Right atrium auricular region (tissue), 2 donors: ENCODE measurements at regions not wholly inside any gene's neighbourhood (a gene's known extent, or its start where the extent isn't known, plus 50 kb on each side); places are given as distances from the start of the nearest gene placed in this dataset.
"Not testable (repeated sequence)": the region's sequence is repeated elsewhere in the genome, so short reads cannot be mapped to it uniquely, and the experiment has no call there.

Experiments
- DNase-seq: peaks from one replicate; pipeline ENCODE4 v3.0.0-alpha.2; 2019; ENCODE audit warnings: low spot score
- H3K27ac ChIP-seq, 2 donors: fragments of 200-600 bp; sonication (generic); 1 replicate in 1 of 2; 2 replicates in 1 of 2; pipeline ENCODE4 v1.5.1; 2016 to 2019
- H3K27me3 ChIP-seq, 2 donors: fragments of 200-600 bp; sonication (generic); one replicate each; pipeline versions ENCODE4 v1.5.1 to v1.6.0; 2017 to 2019
- H3K36me3 ChIP-seq: fragments of 200-600 bp; sonication (generic); one replicate; pipeline ENCODE4 v1.5.1; 2016
- H3K4me1 ChIP-seq, 2 donors: fragments of 200-600 bp; sonication (generic); one replicate each; pipeline versions ENCODE4 v1.5.1 to v1.6.0; 2017 to 2019
- H3K4me3 ChIP-seq, 2 donors: fragments of 200-600 bp; sonication (generic); 1 replicate in 1 of 2; 2 replicates in 1 of 2; pipeline ENCODE4 v1.5.1; 2017 to 2019; ENCODE audit warnings: mild to moderate bottlenecking in 1 of 2, moderate library complexity in 1 of 2
- H3K9me3 ChIP-seq, 2 donors: fragments of 200-600 bp; sonication (generic); one replicate each; pipeline ENCODE4 v1.5.1; 2019
- TF ChIP-seq, protein P1 (sequence below), 2 donors: fragments of 200-600 bp; sonication (generic); IDR thresholded peaks; one replicate each; pipeline ENCODE4 v1.5.1; 2019; ENCODE audit warnings: antibody characterized with exemption in 2 of 2

GRCh38 chr2:145897151-145897550, 1377.2 kb upstream of the ZEB2 start:
- no peaks in the 10 kb centered on the region for H3K9me3 ChIP-seq
- no peaks in the 10 kb centered on the region for H3K27me3 ChIP-seq
- no peaks in the 10 kb centered on the region for H3K4me1 ChIP-seq
- TF ChIP-seq, protein P1, sequence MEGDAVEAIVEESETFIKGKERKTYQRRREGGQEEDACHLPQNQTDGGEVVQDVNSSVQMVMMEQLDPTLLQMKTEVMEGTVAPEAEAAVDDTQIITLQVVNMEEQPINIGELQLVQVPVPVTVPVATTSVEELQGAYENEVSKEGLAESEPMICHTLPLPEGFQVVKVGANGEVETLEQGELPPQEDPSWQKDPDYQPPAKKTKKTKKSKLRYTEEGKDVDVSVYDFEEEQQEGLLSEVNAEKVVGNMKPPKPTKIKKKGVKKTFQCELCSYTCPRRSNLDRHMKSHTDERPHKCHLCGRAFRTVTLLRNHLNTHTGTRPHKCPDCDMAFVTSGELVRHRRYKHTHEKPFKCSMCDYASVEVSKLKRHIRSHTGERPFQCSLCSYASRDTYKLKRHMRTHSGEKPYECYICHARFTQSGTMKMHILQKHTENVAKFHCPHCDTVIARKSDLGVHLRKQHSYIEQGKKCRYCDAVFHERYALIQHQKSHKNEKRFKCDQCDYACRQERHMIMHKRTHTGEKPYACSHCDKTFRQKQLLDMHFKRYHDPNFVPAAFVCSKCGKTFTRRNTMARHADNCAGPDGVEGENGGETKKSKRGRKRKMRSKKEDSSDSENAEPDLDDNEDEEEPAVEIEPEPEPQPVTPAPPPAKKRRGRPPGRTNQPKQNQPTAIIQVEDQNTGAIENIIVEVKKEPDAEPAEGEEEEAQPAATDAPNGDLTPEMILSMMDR (IDR thresholded peaks at IDR 0.05) = no peak
- no peak overlapping the region for H3K27ac ChIP-seq
- H3K4me3 ChIP-seq = no peak overlapping the region
- no peaks in the 10 kb centered on the region for H3K36me3 ChIP-seq
- no peak for DNase-seq

DNA sequence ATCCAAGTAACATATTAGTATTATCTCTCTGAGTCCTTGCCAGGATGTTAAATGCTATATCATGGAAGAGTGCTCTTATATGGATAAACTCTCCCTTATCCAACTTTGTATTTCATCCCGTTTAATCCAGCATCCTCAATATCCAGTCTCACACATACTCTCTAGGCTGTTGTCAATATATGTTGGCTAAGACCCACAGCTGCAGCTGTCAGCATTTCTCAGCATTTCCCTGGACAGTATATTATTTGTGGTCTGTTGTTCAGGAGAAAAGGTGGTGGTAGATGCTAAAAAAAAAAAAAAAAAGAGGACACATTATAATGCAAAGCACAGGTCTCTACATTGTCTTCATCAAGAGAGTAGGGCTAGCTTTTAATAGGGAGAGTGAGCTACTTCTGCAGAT, 1368.0 kb upstream of the ZEB2 start:
- no peaks in the 10 kb centered on the region for H3K9me3 ChIP-seq
- no peak for DNase-seq
- no peaks in the 10 kb centered on the region for H3K27me3 ChIP-seq
- H3K4me1 ChIP-seq = no peaks in the 10 kb centered on the region
- H3K36me3 ChIP-seq = no peaks in the 10 kb centered on the region
- TF ChIP-seq, protein P1 (IDR thresholded peaks at IDR 0.05) = no peak
- H3K4me3 ChIP-seq = no peak overlapping the region
- H3K27ac ChIP-seq = no peak overlapping the region

- H3K36me3 ChIP-seq, DNase-seq, H3K4me1 ChIP-seq, H3K27me3 ChIP-seq, H3K4me3 ChIP-seq, H3K27ac ChIP-seq, H3K9me3 ChIP-seq: not testable (repeated sequence)
Observed at GRCh38 chr2:145880997-145881396, 1361.1 kb upstream of the ZEB2 start.

DNA sequence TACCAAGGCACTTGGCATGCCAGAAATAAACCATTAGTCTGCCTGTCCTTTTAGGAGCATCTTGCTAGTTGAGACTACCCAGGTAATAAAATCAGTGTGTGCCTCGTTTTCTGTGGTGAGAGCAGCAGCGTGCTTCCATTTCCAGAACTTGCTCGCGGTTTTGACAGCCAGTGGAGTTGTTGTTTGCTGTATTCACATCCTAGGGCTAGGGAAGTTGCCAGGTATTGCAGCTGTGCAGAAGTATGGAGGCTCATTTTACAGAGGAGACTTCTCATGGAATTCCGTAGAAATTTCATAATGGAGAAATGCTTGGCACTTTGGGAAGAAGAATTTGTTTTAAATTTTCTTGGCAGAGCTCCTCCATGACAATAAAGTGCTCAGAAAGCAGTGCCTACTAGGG, 1355.1 kb upstream of the ZEB2 start:
- TF ChIP-seq, protein P1 (IDR thresholded peaks at IDR 0.05) = no peak
- Histone ChIP-seq H3K36me3 (no peaks in the 10 kb centered on the region), H3K27ac (no peak overlapping the region), H3K4me3 (no peak overlapping the region), H3K4me1 (no peaks in the 10 kb centered on the region), H3K27me3 (no peaks in the 10 kb centered on the region), H3K9me3 (no peaks in the 10 kb centered on the region)
- no peak for DNase-seq

DNA sequence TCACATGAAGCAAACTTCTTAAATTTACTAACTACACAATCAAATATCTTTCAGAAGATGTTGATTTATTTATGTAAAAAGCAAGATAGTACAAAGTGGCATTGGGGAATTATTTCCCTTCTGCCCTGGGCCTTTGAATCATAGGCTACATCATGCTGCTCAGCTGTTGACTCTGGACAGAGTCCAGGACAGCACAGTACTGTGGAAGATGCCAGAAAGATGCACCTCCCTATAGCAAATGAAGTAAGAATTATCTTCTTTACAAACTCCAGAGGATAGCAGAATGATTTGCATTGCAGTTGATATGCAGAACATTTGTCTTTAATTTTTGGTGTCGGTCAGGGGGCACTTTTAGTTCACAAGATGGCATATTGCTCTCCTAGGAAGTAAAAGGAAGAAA, 1354.5 kb upstream of the ZEB2 start:
- no peaks in the 10 kb centered on the region for H3K9me3 ChIP-seq
- H3K4me1 ChIP-seq = no peaks in the 10 kb centered on the region
- H3K4me3 ChIP-seq = no peak overlapping the region
- H3K36me3 ChIP-seq = no peaks in the 10 kb centered on the region
- DNase-seq = no peak
- no peaks in the 10 kb centered on the region for H3K27me3 ChIP-seq
- H3K27ac ChIP-seq = no peak overlapping the region
- TF ChIP-seq, protein P1 (IDR thresholded peaks at IDR 0.05) = no peak

- H3K27ac ChIP-seq = no peak overlapping the region
- H3K27me3 ChIP-seq = no peaks in the 10 kb centered on the region
- DNase-seq = no peak
- H3K9me3 ChIP-seq = no peaks in the 10 kb centered on the region
- H3K4me3 ChIP-seq = no peak overlapping the region
- no peaks in the 10 kb centered on the region for H3K36me3 ChIP-seq
- H3K4me1 ChIP-seq = no peaks in the 10 kb centered on the region
- TF ChIP-seq, protein P1 (IDR thresholded peaks at IDR 0.05) = no peak
Observed at GRCh38 chr2:145864501-145864900, 1344.6 kb upstream of the ZEB2 start.
